Right lobe of liver (tissue), 6 donors: ENCODE measurements at regions not wholly inside any gene's neighbourhood (a gene's known extent, or its start where the extent isn't known, plus 50 kb on each side); places are given as distances from the start of the nearest gene placed in this dataset.

Source experiments
- ATAC-seq, 4 donors: fragments of 200-7000 bp; cut with Tn5 transposase; one replicate each; pipeline ENCODE4 v1.9.1; 2020; ENCODE audit warnings: mild to moderate bottlenecking in 4 of 4, moderate library complexity in 4 of 4
- DNase-seq, 3 donors: peaks; one replicate each; pipeline ENCODE4 v3.0.0-alpha.2; 2020
- H3K27ac ChIP-seq, 3 donors: fragments of 200-600 bp; one replicate each; pipeline ENCODE4 v1.8.0; 2022
- H3K27me3 ChIP-seq, 2 donors: fragments of 200-600 bp; one replicate each; pipeline ENCODE4 v1.8.0; 2022
- H3K36me3 ChIP-seq, 4 donors: fragments of 200-600 bp; sonication (generic) in 1 of 4; one replicate each; pipeline versions ENCODE4 v1.5.1 to v1.8.0; 2017 to 2022; ENCODE audit warnings: control low read depth in 1 of 4
- H3K4me1 ChIP-seq, 4 donors: fragments of 200-600 bp; sonication (generic) in 1 of 4; one replicate each; pipeline versions ENCODE4 v1.5.1 to v1.8.0; 2017 to 2022; ENCODE audit warnings: control low read depth in 1 of 4
- H3K4me3 ChIP-seq, 3 donors: fragments of 200-600 bp; one replicate each; pipeline ENCODE4 v1.8.0; 2022
- H3K9me3 ChIP-seq, 4 donors: fragments of 200-600 bp; sonication (generic) in 1 of 4; one replicate each; pipeline versions ENCODE4 v1.5.1 to v1.8.0; 2017 to 2022; ENCODE audit warnings: control low read depth in 1 of 4
- POLR2A ChIP-seq: fragments of 450-650 bp; IDR thresholded peaks from one replicate; pipeline ENCODE4 v1.6.1; 2017; ENCODE audit warnings: antibody characterized with exemption, mild to moderate bottlenecking
- WGBS: methylation state at CpG from one replicate; pipeline ENCODE4 v1.1.6; 2018; ENCODE audit warnings: low coverage, low lambda C conversion rate; ENCODE audit not compliant: insufficient coverage; ENCODE audit errors: missing lambda C conversion rate; 5-methylcytosine and 5-hydroxymethylcytosine counted together
- intact Hi-C, 2 donors: fragments of 100-400 bp; cut with DNase I; formaldehyde crosslinking; loops; one replicate each; pipeline versions ENCODE4 v1.11.2 to v1.14.1; 2022
- TF ChIP-seq, protein P1 (sequence below), 4 donors: fragments of 200-600 bp in 3 of 4; fragments of 450-650 bp in 1 of 4; IDR thresholded peaks; one replicate each; pipeline versions ENCODE4 v1.5.1 to v1.8.0; 2016 to 2022; ENCODE audit warnings: antibody characterized with exemption in 4 of 4, mild to moderate bottlenecking in 2 of 4
- donor health status: DM: no; HTN: yes; CAD: no.
- donor health status: DM: no; HTN: no; CAD: no.
- donor health status: DM: no; HTN: no; CAD: no.
- donor health status: DM: no; HTN: yes; CAD: no.
- donor health status: DM: no; HTN: yes; CAD: no.

- H3K27me3 ChIP-seq, result no peaks in the 10 kb centered on the region
- H3K36me3 ChIP-seq, result no peaks in the 10 kb centered on the region
- H3K9me3 ChIP-seq, result no peaks in the 10 kb centered on the region
- TF ChIP-seq POLR2A, result no peak
- TF ChIP-seq, protein P1, sequence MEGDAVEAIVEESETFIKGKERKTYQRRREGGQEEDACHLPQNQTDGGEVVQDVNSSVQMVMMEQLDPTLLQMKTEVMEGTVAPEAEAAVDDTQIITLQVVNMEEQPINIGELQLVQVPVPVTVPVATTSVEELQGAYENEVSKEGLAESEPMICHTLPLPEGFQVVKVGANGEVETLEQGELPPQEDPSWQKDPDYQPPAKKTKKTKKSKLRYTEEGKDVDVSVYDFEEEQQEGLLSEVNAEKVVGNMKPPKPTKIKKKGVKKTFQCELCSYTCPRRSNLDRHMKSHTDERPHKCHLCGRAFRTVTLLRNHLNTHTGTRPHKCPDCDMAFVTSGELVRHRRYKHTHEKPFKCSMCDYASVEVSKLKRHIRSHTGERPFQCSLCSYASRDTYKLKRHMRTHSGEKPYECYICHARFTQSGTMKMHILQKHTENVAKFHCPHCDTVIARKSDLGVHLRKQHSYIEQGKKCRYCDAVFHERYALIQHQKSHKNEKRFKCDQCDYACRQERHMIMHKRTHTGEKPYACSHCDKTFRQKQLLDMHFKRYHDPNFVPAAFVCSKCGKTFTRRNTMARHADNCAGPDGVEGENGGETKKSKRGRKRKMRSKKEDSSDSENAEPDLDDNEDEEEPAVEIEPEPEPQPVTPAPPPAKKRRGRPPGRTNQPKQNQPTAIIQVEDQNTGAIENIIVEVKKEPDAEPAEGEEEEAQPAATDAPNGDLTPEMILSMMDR (IDR thresholded peaks at IDR 0.05), result no peak
- no peak overlapping the region for H3K27ac ChIP-seq
- no peak overlapping the region for H3K4me3 ChIP-seq
- DNase-seq, result no peak
- intact Hi-C loops, result loop anchor here in 1 of 2 donors (10.0 kb wide), 1 partner anchor 272 kb away; no protein-coding TSS in a partner anchor
- WGBS, result 60% methylated on average over 2 of the region's 2 CpGs
- ATAC-seq, result no peak
- H3K4me1 ChIP-seq, result peaks cover 0 to 7% (median 0%) of the 10 kb centered on the region in 4 donors
Observed at GRCh38 chr15:39302936-39303335, 277.9 kb upstream of the THBS1 start.

GRCh38 chr15:39304201-39304841, 276.6 kb upstream of the THBS1 start:
- no peaks in the 10 kb centered on the region for H3K36me3 ChIP-seq
- no peak overlapping the region for H3K4me3 ChIP-seq
- ATAC-seq (no peak), DNase-seq (no peak)
- H3K9me3 ChIP-seq, result no peaks in the 10 kb centered on the region
- no peak overlapping the region for H3K27ac ChIP-seq
- H3K27me3 ChIP-seq, result no peaks in the 10 kb centered on the region
- TF ChIP-seq, protein P1 (IDR thresholded peaks at IDR 0.05), result no peak
- TF ChIP-seq POLR2A, result no peak
- intact Hi-C loops, result loop anchor here in 1 of 2 donors (10.0 kb wide), 1 partner anchor 270 kb away; no protein-coding TSS in a partner anchor
- H3K4me1 ChIP-seq, result peaks cover 0 to 7% (median 0%) of the 10 kb centered on the region in 4 donors
- 57% methylated on average over 7 of the region's 7 CpGs for WGBS

GRCh38 chr15:39304931-39305728, 275.7 kb upstream of the THBS1 start:
- Histone ChIP-seq H3K36me3 (no peaks in the 10 kb centered on the region), H3K9me3 (no peaks in the 10 kb centered on the region), H3K27me3 (no peaks in the 10 kb centered on the region), H3K4me1 (peaks cover 0 to 7% (median 0%) of the 10 kb centered on the region in 4 donors), H3K27ac (no peak overlapping the region), H3K4me3 (no peak overlapping the region)
- intact Hi-C loops, result loop anchor here in 1 of 2 donors (10.0 kb wide), 1 partner anchor 270 kb away; no protein-coding TSS in a partner anchor
- no peak for DNase-seq
- TF ChIP-seq, protein P1 (IDR thresholded peaks at IDR 0.05), result no peak
- ATAC-seq, result no peak
- WGBS, result 66% methylated on average over 4 of the region's 4 CpGs

DNA sequence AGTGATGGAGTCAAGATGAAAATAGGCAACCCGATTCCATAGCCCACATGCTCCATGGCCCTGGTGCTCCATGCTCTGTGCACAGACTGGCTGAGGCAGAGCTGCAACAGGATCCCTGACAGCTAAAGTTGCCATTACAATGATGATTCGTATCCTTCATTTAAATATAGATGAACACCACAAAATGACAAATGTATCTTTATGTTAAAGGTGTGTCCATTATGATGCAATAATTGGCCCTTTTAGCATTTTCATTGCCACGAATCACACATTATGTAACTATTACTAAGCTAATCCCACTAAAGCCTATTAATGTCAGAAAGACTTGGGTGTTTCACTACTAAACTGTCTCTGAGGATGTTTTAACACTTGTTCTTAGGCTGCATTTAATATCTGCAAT, 270.2 kb upstream of the THBS1 start:
- H3K4me1 ChIP-seq, result peaks cover 0 to 15% (median 7%) of the 10 kb centered on the region in 4 donors
- no peaks in the 10 kb centered on the region for H3K9me3 ChIP-seq
- H3K27me3 ChIP-seq, result no peaks in the 10 kb centered on the region
- H3K4me3 ChIP-seq, result no peak overlapping the region
- intact Hi-C loops, result no loop called here
- WGBS, result 74% methylated on average over 3 of the region's 3 CpGs
- ATAC-seq (no peak), DNase-seq (no peak)
- no peak for TF ChIP-seq POLR2A
- TF ChIP-seq, protein P1 (IDR thresholded peaks at IDR 0.05), result no peak
- H3K27ac ChIP-seq, result no peak overlapping the region
- no peaks in the 10 kb centered on the region for H3K36me3 ChIP-seq
